ENCODE measurements at regions not wholly inside any gene's neighbourhood (a gene's known extent, or its start where the extent isn't known, plus 50 kb on each side); places are given as distances from the start of the nearest gene placed in this dataset.
"Not testable (repeated sequence)": the region's sequence is repeated elsewhere in the genome, so short reads cannot be mapped to it uniquely, and the experiment has no call there.

GRCh38 chr5:175335691-175336090, 108.3 kb downstream of the DRD1 start:
- no peak for ATAC-seq
- no peak for TF ChIP-seq ZFP3 (CRISPR knock-in tag; IDR thresholded peaks at IDR 0.05)

- not testable (repeated sequence) for ATAC-seq
Measured at GRCh38 chr5:175331173-175332036, 112.6 kb downstream of the DRD1 start.

DNA sequence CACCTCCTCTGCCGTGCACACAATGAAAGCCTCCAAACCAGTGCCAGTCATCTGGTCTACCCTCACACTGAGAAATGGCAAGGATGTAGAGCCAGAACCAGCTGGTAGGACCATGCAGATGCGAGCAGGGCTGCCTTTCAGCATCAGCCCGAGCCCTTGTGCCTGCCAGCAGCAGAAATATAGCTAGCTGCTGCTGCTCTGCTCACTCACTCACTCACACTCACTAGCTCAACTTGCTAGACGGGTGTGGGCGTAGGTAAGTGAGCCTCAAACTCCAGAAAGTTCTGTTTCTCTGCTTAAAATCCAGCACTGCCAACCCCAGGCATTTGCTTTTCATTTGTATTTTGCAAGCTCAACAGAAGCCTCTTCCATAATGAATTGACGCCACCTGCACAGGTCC, 114.0 kb downstream of the DRD1 start:
- ATAC-seq: no peak
- TF ChIP-seq ZNF8 (CRISPR knock-in tag; IDR thresholded peaks at IDR 0.05): no peak

GRCh38 chr5:175328687-175329086, 115.3 kb downstream of the DRD1 start:
- ATAC-seq: no peak
- TF ChIP-seq, protein P1, sequence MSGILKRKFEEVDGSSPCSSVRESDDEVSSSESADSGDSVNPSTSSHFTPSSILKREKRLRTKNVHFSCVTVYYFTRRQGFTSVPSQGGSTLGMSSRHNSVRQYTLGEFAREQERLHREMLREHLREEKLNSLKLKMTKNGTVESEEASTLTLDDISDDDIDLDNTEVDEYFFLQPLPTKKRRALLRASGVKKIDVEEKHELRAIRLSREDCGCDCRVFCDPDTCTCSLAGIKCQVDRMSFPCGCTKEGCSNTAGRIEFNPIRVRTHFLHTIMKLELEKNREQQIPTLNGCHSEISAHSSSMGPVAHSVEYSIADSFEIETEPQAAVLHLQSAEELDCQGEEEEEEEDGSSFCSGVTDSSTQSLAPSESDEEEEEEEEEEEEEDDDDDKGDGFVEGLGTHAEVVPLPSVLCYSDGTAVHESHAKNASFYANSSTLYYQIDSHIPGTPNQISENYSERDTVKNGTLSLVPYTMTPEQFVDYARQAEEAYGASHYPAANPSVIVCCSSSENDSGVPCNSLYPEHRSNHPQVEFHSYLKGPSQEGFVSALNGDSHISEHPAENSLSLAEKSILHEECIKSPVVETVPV (CRISPR knock-in tag; IDR thresholded peaks at IDR 0.05): no peak
- no peak for TF ChIP-seq ZFP30 (CRISPR knock-in tag; IDR thresholded peaks at IDR 0.05)
- TF ChIP-seq, protein P2, sequence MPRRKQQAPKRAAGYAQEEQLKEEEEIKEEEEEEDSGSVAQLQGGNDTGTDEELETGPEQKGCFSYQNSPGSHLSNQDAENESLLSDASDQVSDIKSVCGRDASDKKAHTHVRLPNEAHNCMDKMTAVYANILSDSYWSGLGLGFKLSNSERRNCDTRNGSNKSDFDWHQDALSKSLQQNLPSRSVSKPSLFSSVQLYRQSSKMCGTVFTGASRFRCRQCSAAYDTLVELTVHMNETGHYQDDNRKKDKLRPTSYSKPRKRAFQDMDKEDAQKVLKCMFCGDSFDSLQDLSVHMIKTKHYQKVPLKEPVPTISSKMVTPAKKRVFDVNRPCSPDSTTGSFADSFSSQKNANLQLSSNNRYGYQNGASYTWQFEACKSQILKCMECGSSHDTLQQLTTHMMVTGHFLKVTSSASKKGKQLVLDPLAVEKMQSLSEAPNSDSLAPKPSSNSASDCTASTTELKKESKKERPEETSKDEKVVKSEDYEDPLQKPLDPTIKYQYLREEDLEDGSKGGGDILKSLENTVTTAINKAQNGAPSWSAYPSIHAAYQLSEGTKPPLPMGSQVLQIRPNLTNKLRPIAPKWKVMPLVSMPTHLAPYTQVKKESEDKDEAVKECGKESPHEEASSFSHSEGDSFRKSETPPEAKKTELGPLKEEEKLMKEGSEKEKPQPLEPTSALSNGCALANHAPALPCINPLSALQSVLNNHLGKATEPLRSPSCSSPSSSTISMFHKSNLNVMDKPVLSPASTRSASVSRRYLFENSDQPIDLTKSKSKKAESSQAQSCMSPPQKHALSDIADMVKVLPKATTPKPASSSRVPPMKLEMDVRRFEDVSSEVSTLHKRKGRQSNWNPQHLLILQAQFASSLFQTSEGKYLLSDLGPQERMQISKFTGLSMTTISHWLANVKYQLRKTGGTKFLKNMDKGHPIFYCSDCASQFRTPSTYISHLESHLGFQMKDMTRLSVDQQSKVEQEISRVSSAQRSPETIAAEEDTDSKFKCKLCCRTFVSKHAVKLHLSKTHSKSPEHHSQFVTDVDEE (CRISPR knock-in tag; IDR thresholded peaks at IDR 0.05): no peak
- TF ChIP-seq CREB5 (CRISPR knock-in tag; IDR thresholded peaks at IDR 0.05; ENCODE audit: low read depth): no peak
- no peak for TF ChIP-seq ARNTL (CRISPR knock-in tag; IDR thresholded peaks at IDR 0.05; ENCODE audit: borderline replicate concordance, low read depth)
- TF ChIP-seq PPARA (CRISPR knock-in tag; IDR thresholded peaks at IDR 0.05; ENCODE audit: borderline replicate concordance): no peak
- TF ChIP-seq ZNF8 (CRISPR knock-in tag; IDR thresholded peaks at IDR 0.05): no peak
- TF ChIP-seq GLIS3 (CRISPR knock-in tag; IDR thresholded peaks at IDR 0.05): no peak
- no peak for TF ChIP-seq RARB (CRISPR knock-in tag; IDR thresholded peaks at IDR 0.05)
- TF ChIP-seq ESRRG (CRISPR knock-in tag; IDR thresholded peaks at IDR 0.05): no peak
- TF ChIP-seq OSR1 (CRISPR knock-in tag; IDR thresholded peaks at IDR 0.05): no peak
- no peak for TF ChIP-seq TOX (CRISPR knock-in tag; IDR thresholded peaks at IDR 0.05; ENCODE audit: borderline replicate concordance)

DNA sequence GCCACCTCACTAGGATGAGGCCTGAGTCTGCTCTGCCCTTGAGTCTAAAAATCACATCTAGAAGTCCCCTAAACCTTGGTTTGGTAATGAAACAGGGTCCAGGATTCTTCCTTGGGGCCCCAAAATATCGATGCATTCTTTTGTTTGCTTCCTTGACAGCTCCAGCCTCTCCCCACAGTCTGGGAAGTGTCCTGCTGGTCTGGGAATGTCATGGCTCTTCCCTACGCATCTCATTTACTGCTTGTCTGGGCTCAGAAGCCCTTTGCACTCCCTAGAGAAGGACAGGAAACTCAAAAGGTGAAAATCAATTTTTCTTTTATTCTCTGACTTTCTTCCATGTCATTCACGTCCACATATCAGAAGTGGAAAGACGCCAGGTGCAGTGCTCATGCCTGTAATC, 115.8 kb downstream of the DRD1 start:
- TF ChIP-seq, protein P3, sequence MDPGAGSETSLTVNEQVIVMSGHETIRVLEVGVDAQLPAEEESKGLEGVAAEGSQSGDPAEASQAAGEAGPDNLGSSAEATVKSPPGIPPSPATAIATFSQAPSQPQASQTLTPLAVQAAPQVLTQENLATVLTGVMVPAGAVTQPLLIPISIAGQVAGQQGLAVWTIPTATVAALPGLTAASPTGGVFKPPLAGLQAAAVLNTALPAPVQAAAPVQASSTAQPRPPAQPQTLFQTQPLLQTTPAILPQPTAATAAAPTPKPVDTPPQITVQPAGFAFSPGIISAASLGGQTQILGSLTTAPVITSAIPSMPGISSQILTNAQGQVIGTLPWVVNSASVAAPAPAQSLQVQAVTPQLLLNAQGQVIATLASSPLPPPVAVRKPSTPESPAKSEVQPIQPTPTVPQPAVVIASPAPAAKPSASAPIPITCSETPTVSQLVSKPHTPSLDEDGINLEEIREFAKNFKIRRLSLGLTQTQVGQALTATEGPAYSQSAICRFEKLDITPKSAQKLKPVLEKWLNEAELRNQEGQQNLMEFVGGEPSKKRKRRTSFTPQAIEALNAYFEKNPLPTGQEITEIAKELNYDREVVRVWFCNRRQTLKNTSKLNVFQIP (CRISPR knock-in tag; IDR thresholded peaks at IDR 0.05; ENCODE audit: borderline replicate concordance, low read depth): no peak
- TF ChIP-seq ESRRG (CRISPR knock-in tag; IDR thresholded peaks at IDR 0.05): no peak
- TF ChIP-seq ARNTL (CRISPR knock-in tag; IDR thresholded peaks at IDR 0.05; ENCODE audit: borderline replicate concordance, low read depth): no peak
- TF ChIP-seq OSR1 (CRISPR knock-in tag; IDR thresholded peaks at IDR 0.05): no peak
- TF ChIP-seq, protein P1 (CRISPR knock-in tag; IDR thresholded peaks at IDR 0.05): no peak
- TF ChIP-seq, protein P4, sequence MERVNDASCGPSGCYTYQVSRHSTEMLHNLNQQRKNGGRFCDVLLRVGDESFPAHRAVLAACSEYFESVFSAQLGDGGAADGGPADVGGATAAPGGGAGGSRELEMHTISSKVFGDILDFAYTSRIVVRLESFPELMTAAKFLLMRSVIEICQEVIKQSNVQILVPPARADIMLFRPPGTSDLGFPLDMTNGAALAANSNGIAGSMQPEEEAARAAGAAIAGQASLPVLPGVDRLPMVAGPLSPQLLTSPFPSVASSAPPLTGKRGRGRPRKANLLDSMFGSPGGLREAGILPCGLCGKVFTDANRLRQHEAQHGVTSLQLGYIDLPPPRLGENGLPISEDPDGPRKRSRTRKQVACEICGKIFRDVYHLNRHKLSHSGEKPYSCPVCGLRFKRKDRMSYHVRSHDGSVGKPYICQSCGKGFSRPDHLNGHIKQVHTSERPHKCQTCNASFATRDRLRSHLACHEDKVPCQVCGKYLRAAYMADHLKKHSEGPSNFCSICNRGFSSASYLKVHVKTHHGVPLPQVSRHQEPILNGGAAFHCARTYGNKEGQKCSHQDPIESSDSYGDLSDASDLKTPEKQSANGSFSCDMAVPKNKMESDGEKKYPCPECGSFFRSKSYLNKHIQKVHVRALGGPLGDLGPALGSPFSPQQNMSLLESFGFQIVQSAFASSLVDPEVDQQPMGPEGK (CRISPR knock-in tag; IDR thresholded peaks at IDR 0.05; ENCODE audit: borderline replicate concordance): no peak
- TF ChIP-seq CSDC2 (CRISPR knock-in tag; IDR thresholded peaks at IDR 0.05): no peak
- TF ChIP-seq ZC3H10 (CRISPR knock-in tag; IDR thresholded peaks at IDR 0.05): no peak
- TF ChIP-seq ZNF8 (CRISPR knock-in tag; IDR thresholded peaks at IDR 0.05): no peak
- no peak for TF ChIP-seq ZNF70 (CRISPR knock-in tag; IDR thresholded peaks at IDR 0.05)
- no peak for TF ChIP-seq BACH2 (CRISPR knock-in tag; IDR thresholded peaks at IDR 0.05; ENCODE audit: borderline replicate concordance)
- TF ChIP-seq TOX (CRISPR knock-in tag; IDR thresholded peaks at IDR 0.05; ENCODE audit: borderline replicate concordance): no peak
- no peak for TF ChIP-seq TCF4 (CRISPR knock-in tag; IDR thresholded peaks at IDR 0.05; ENCODE audit: borderline replicate concordance)
- ATAC-seq: no peak
